ENCODE measurements at regions not wholly inside any gene's neighbourhood (a gene's known extent, or its start where the extent isn't known, plus 50 kb on each side); places are given as distances from the start of the nearest gene placed in this dataset.

DNA sequence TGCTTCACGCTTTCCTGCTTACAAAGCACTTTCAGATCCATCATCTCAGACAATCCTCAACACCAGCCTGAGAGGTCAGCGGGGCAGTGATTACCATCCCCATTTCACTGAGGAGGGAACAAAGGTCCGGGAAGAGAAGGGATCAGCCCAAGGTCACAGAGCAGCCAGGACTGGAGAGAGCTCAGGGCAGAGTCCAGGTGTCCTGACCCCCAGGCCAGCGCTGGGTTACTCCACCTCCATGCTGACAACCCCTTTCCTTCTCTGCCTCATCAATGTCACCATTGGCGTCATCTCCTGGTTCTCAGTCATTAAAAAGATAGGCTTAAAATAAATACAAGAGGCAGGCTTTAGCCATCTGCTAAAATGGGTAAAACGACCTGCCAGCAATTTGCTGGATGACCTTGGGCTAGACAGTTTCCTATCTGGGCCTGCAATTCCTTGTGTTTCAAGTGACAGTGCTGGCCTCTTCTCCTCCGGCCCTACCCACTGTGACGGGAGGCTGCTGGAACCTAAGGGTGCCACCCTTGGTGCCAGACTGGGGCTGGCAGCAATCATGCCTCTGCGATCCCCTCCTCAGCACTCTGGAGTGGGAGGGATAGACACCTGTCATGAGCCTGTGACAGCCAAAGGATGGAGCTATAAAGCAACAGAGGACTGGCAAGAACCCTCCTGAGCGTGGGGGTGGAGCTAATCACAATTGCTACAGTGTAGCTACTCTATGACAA, 79.5 kb upstream of the CCL1 start:
- Histone ChIP-seq H3K27me3 (no peaks in the 10 kb centered on the region), H3K9me3 (no peaks in the 10 kb centered on the region), H3K4me1 (no peaks in the 10 kb centered on the region), H3K36me3 (ENCODE audit: low read depth, missing control alignments) (no peaks in the 10 kb centered on the region), H3K27ac (no peak overlapping the region), H3K4me3 (no peak overlapping the region)
- intact Hi-C loops (cut with DNase I; ENCODE audit: low total_unique reads) = no loop called here
- peak; percentile 84 for DNase-seq
- WGBS, 2 donors = 49 to 51% methylated on average over 10 of the region's 10 CpGs
- TF ChIP-seq, protein P1, sequence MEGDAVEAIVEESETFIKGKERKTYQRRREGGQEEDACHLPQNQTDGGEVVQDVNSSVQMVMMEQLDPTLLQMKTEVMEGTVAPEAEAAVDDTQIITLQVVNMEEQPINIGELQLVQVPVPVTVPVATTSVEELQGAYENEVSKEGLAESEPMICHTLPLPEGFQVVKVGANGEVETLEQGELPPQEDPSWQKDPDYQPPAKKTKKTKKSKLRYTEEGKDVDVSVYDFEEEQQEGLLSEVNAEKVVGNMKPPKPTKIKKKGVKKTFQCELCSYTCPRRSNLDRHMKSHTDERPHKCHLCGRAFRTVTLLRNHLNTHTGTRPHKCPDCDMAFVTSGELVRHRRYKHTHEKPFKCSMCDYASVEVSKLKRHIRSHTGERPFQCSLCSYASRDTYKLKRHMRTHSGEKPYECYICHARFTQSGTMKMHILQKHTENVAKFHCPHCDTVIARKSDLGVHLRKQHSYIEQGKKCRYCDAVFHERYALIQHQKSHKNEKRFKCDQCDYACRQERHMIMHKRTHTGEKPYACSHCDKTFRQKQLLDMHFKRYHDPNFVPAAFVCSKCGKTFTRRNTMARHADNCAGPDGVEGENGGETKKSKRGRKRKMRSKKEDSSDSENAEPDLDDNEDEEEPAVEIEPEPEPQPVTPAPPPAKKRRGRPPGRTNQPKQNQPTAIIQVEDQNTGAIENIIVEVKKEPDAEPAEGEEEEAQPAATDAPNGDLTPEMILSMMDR (IDR thresholded peaks at IDR 0.05) = no peak
- no peak for TF ChIP-seq POLR2A (IDR thresholded peaks at IDR 0.05)

DNA sequence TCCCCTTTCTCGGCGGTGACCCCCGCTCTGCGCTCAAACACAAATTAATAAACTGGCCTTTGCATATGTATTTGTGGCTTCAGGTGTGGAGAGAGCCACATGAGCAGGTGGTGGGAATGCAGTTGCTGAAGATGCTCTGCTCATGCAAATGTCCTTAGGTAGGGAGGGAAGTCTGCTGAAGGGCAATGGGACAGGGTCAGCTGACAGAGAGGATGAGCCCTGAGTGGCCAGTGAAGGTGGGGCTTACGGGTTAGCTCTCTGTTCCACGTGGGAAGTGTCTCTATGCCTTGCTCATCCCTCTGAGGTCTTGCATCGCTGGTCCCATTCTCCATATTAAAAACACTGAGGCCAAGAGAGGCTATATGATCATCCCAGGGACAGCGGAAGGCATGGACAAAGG, 74.2 kb upstream of the CCL1 start:
- no peaks in the 10 kb centered on the region for H3K4me1 ChIP-seq
- H3K27ac ChIP-seq = no peak overlapping the region
- no peaks in the 10 kb centered on the region for H3K36me3 ChIP-seq (ENCODE audit: low read depth, missing control alignments)
- TF ChIP-seq, protein P1 (IDR thresholded peaks at IDR 0.05) = no peak
- TF ChIP-seq POLR2A (IDR thresholded peaks at IDR 0.05) = no peak
- no peak overlapping the region for H3K4me3 ChIP-seq
- no peak for DNase-seq
- no peaks in the 10 kb centered on the region for H3K9me3 ChIP-seq
- 88 to 89% methylated on average over 8 of the region's 8 CpGs for WGBS, 2 donors
- intact Hi-C loops (cut with DNase I; ENCODE audit: low total_unique reads) = no loop called here
- H3K27me3 ChIP-seq = no peaks in the 10 kb centered on the region

DNA sequence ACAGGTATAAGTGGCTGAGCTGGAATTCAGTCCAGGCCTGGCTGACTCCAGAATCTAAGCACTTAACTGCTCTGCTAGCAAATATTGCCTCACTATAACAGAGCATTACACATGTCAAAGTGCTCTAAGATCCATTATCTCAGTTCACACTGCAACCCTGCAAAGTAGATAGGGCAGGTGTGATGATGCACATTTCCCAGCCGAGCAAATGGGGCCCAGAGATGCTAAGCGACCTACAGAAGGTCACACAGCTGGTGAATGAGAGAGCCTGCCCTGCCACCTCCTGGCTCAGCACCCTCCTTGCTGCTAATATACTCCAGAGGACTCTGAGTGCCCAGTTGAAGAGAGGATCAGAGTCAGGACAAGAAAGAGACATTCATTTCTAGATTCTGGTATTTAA, 73.6 kb upstream of the CCL1 start:
- Histone ChIP-seq H3K4me1 (no peaks in the 10 kb centered on the region), H3K36me3 (ENCODE audit: low read depth, missing control alignments) (no peaks in the 10 kb centered on the region), H3K27ac (no peak overlapping the region), H3K27me3 (no peaks in the 10 kb centered on the region), H3K9me3 (no peaks in the 10 kb centered on the region), H3K4me3 (no peak overlapping the region)
- intact Hi-C loops (cut with DNase I; ENCODE audit: low total_unique reads) = no loop called here
- TF ChIP-seq, protein P1 (IDR thresholded peaks at IDR 0.05) = no peak
- no peak for TF ChIP-seq POLR2A (IDR thresholded peaks at IDR 0.05)
- WGBS, 2 donors = 86 to 100% methylated on average over 1 to 2 of the region's 2 CpGs
- no peak for DNase-seq

DNA sequence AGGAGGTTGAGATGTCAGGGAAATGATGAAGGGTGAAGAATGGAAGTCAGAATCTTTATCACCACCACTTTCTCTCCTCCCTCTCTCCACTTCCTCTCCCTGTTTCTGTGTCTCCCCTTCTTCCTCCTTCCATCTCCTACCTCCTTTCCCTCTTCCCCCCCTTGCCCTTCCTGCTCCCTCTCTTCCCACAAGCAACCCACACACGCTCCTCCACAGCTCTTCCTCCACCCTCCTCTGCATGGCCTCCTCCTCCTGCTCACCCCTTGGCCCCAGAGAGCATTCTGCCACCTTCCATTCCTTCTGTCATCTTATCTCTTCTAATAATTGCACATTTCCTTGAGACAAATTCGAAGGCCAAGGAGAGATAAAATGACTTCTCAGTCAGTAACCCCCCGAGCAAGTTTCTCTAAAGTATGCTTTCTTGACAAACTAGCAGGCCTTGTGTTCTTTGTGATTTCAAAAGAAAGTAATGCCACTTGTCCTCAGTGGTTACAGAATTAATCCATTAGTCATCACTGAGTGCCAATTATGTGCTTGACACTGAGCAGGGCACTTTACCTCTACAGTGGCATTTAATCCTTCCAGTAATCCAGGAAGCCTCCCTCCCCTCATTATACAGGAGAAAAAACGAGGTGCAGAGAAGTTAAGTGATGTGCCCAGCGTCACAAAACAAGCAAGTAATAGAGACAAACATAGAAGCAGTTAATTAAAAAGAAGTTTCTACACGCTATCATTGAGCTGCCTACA, 72.3 kb upstream of the CCL1 start:
- intact Hi-C loops (cut with DNase I; ENCODE audit: low total_unique reads) = no loop called here
- WGBS, 2 donors = 45 to 56% methylated on average over 6 of the region's 6 CpGs

More for the DNA sequence above, 72.3 kb upstream of the CCL1 start:
- Histone ChIP-seq H3K36me3 (ENCODE audit: low read depth, missing control alignments) (no peaks in the 10 kb centered on the region), H3K4me3 (no peak overlapping the region), H3K4me1 (no peaks in the 10 kb centered on the region), H3K27me3 (no peaks in the 10 kb centered on the region), H3K9me3 (no peaks in the 10 kb centered on the region), H3K27ac (no peak overlapping the region)
- no peak for DNase-seq
- no peak for TF ChIP-seq POLR2A (IDR thresholded peaks at IDR 0.05)
- TF ChIP-seq, protein P1 (IDR thresholded peaks at IDR 0.05) = no peak
